Muscle of leg (tissue), 3 donors: ENCODE measurements at regions not wholly inside any gene's neighbourhood (a gene's known extent, or its start where the extent isn't known, plus 50 kb on each side); places are given as distances from the start of the nearest gene placed in this dataset.
"Not testable (repeated sequence)": the region's sequence is repeated elsewhere in the genome, so short reads cannot be mapped to it uniquely, and the experiment has no call there.

Experiments
- DNase-seq: peaks from one replicate; pipeline ENCODE4 v3.0.0; 2013
- H3K27ac ChIP-seq: one replicate; pipeline ENCODE4 v1.5.1; 2013; ENCODE audit warnings: mild to moderate bottlenecking, low read length, control low read depth
- H3K27me3 ChIP-seq: one replicate; pipeline ENCODE4 v1.6.1; 2013; ENCODE audit warnings: low read length; ENCODE audit not compliant: control insufficient read depth, insufficient read depth
- H3K36me3 ChIP-seq: one replicate; pipeline ENCODE4 v1.6.1; 2013; ENCODE audit warnings: low read length; ENCODE audit not compliant: control insufficient read depth, insufficient read depth
- H3K4me1 ChIP-seq: one replicate; pipeline ENCODE4 v1.6.1; 2013; ENCODE audit warnings: low read length; ENCODE audit not compliant: control insufficient read depth, insufficient read depth
- H3K4me3 ChIP-seq: one replicate; pipeline ENCODE4 v1.5.1; 2013; ENCODE audit warnings: low read length, control low read depth
- H3K9me3 ChIP-seq: replicated peaks from 2 replicates; pipeline ENCODE4 v1.6.1; 2013; ENCODE audit warnings: low read depth, low read length; ENCODE audit not compliant: control insufficient read depth
- WGBS: methylation state at CpG from one replicate; pipeline ENCODE4 v1.1.5; 2013; ENCODE audit warnings: missing lambda C conversion rate; ENCODE audit not compliant: insufficient coverage; 5-methylcytosine and 5-hydroxymethylcytosine counted together

- Histone ChIP-seq H3K4me3 (no peak overlapping the region), H3K27ac (no peak overlapping the region), H3K9me3 (peaks cover 7% of the 10 kb centered on the region), H3K4me1 (peaks cover 6% of the 10 kb centered on the region), H3K27me3 (no peaks in the 10 kb centered on the region), H3K36me3 (no peaks in the 10 kb centered on the region)
- no CpG with 5 or more reads among the region's 3 CpGs for whole genome bisulfite sequencing
- DNase-seq: no peak
Measured at GRCh38 chr14:22344673-22345072, 244.4 kb downstream of the DAD1 start.

- H3K4me1 ChIP-seq: peaks cover 11% of the 10 kb centered on the region
- not testable (repeated sequence) for H3K9me3 ChIP-seq, H3K36me3 ChIP-seq, H3K4me3 ChIP-seq, H3K27ac ChIP-seq, H3K27me3 ChIP-seq, DNase-seq
- 71% methylated on average over 2 of the region's 4 CpGs for WGBS
Measured at GRCh38 chr14:22344209-22344608, 244.8 kb downstream of the DAD1 start.

- Histone ChIP-seq H3K27ac (no peak overlapping the region), H3K27me3 (no peaks in the 10 kb centered on the region), H3K4me3 (no peak overlapping the region), H3K36me3 (no peaks in the 10 kb centered on the region), H3K9me3 (peaks cover 7% of the 10 kb centered on the region), H3K4me1 (peaks cover 27% of the 10 kb centered on the region)
- WGBS: no CpG with 5 or more reads among the region's 3 CpGs
- peak; percentile 33 for DNase-seq
Measured at GRCh38 chr14:22341049-22341448, 248.0 kb downstream of the DAD1 start.

GRCh38 chr14:22338917-22339715 lies 249.9 kb downstream of the DAD1 start:
- Histone ChIP-seq H3K4me1 (peaks cover 27% of the 10 kb centered on the region), H3K27ac (peak overlapping the region; percentile 84), H3K36me3 (no peaks in the 10 kb centered on the region), H3K9me3 (peaks cover 2% of the 10 kb centered on the region), H3K27me3 (no peaks in the 10 kb centered on the region), H3K4me3 (no peak overlapping the region)
- 12% methylated on average over 6 of the region's 8 CpGs for WGBS
- peak; percentile 100 for DNase-seq

- WGBS: 95% methylated on average over 3 of the region's 5 CpGs
- Histone ChIP-seq H3K9me3 (no peaks in the 10 kb centered on the region), H3K27me3 (no peaks in the 10 kb centered on the region), H3K36me3 (no peaks in the 10 kb centered on the region), H3K27ac (peak overlapping the region; percentile 84), H3K4me1 (peaks cover 27% of the 10 kb centered on the region), H3K4me3 (no peak overlapping the region)
- no peak for DNase-seq
Measured at GRCh38 chr14:22338381-22338780, 250.6 kb downstream of the DAD1 start.

GRCh38 chr14:22337938-22338337 lies 251.1 kb downstream of the DAD1 start:
- Histone ChIP-seq H3K27ac (peak overlapping the region; percentile 84), H3K36me3 (no peaks in the 10 kb centered on the region), H3K4me1 (peaks cover 27% of the 10 kb centered on the region), H3K27me3 (no peaks in the 10 kb centered on the region), H3K9me3 (no peaks in the 10 kb centered on the region), H3K4me3 (no peak overlapping the region)
- WGBS: 51% methylated on average over 3 of the region's 3 CpGs
- DNase-seq: no peak

GRCh38 chr14:22337521-22337920 lies 251.5 kb downstream of the DAD1 start:
- peak; percentile 62 for DNase-seq
- H3K4me3 ChIP-seq: no peak overlapping the region
- no peaks in the 10 kb centered on the region for H3K9me3 ChIP-seq
- H3K4me1 ChIP-seq: peaks cover 27% of the 10 kb centered on the region
- no CpG with 5 or more reads among the region's 1 CpG for WGBS
- no peaks in the 10 kb centered on the region for H3K36me3 ChIP-seq
- H3K27ac ChIP-seq: peak overlapping the region; percentile 84
- H3K27me3 ChIP-seq: no peaks in the 10 kb centered on the region

- no peak overlapping the region for H3K4me3 ChIP-seq
- H3K27me3 ChIP-seq: no peaks in the 10 kb centered on the region
- H3K27ac ChIP-seq: no peak overlapping the region
- peaks cover 27% of the 10 kb centered on the region for H3K4me1 ChIP-seq
- no peak for DNase-seq
- 94% methylated on average over 4 of the region's 6 CpGs for WGBS
- no peaks in the 10 kb centered on the region for H3K36me3 ChIP-seq
- no peaks in the 10 kb centered on the region for H3K9me3 ChIP-seq
Measured at GRCh38 chr14:22336031-22336430, 253.0 kb downstream of the DAD1 start.

- Histone ChIP-seq H3K27ac (no peak overlapping the region), H3K27me3 (no peaks in the 10 kb centered on the region), H3K36me3 (no peaks in the 10 kb centered on the region), H3K4me3 (no peak overlapping the region), H3K9me3 (peaks cover 5% of the 10 kb centered on the region), H3K4me1 (peaks cover 20% of the 10 kb centered on the region)
- WGBS: 80% methylated on average over 2 of the region's 4 CpGs
- no peak for DNase-seq
Measured at GRCh38 chr14:22334627-22335026, 254.4 kb downstream of the DAD1 start.

GRCh38 chr14:22334275-22334577 lies 254.8 kb downstream of the DAD1 start:
- no peak for DNase-seq
- no CpG with 5 or more reads among the region's 4 CpGs for WGBS

More at GRCh38 chr14:22334275-22334577, 254.8 kb downstream of the DAD1 start:
- Histone ChIP-seq H3K4me3 (no peak overlapping the region), H3K27me3 (no peaks in the 10 kb centered on the region), H3K9me3 (peaks cover 9% of the 10 kb centered on the region), H3K36me3 (no peaks in the 10 kb centered on the region), H3K4me1 (peaks cover 16% of the 10 kb centered on the region), H3K27ac (no peak overlapping the region)
